GM12878 (cell line): ENCODE measurements at regions not wholly inside any gene's neighbourhood (a gene's known extent, or its start where the extent isn't known, plus 50 kb on each side); places are given as distances from the start of the nearest gene placed in this dataset.

Source experiments
- CTCF ChIP-seq, 3 experiments: IDR thresholded peaks in 2 of 3; conservative IDR thresholded peaks in 1 of 3; 2 replicates each; pipeline ENCODE4 v1.5.1; 2011; ENCODE audit warnings: low read depth in 3 of 3, low read length in 3 of 3, mild to moderate bottlenecking in 3 of 3, control low read depth in 2 of 3, moderate library complexity in 2 of 3, inconsistent platforms in 1 of 3, mixed read lengths in 1 of 3; ENCODE audit not compliant: control insufficient read depth in 2 of 3, insufficient read depth in 1 of 3; ENCODE audit errors: extremely low read depth in 1 of 3
- ESRRA ChIP-seq: IDR thresholded peaks from 2 replicates; pipeline ENCODE4 v1.6.1; 2012; ENCODE audit warnings: mild to moderate bottlenecking, low read length, improper control_type of control experiment
- GABPA ChIP-seq: IDR thresholded peaks from 2 replicates; pipeline ENCODE4 v1.6.1; 2014; ENCODE audit warnings: antibody characterized with exemption, low read depth, mild to moderate bottlenecking, inconsistent platforms
- MTA2 ChIP-seq: fragments of 450-650 bp; IDR thresholded peaks from 2 replicates; pipeline ENCODE4 v1.6.1; 2016; ENCODE audit warnings: low read depth, mild to moderate bottlenecking, moderate library complexity
- MXI1 ChIP-seq: fragments of 150-350 bp; IDR thresholded peaks from 2 replicates; pipeline ENCODE4 v1.6.1; 2011; ENCODE audit warnings: low read depth, mild to moderate bottlenecking, inconsistent platforms, low read length, improper control_type of control experiment
- POLR2A ChIP-seq: IDR thresholded peaks from 2 replicates; pipeline ENCODE4 v1.6.1; 2011; ENCODE audit warnings: low read depth, mild to moderate bottlenecking, low read length
- POLR2AphosphoS5 ChIP-seq: IDR thresholded peaks from 2 replicates; pipeline ENCODE4 v1.6.1; 2011; ENCODE audit warnings: mild to moderate bottlenecking, low read length, inconsistent platforms
- TF ChIP-seq, protein P1 (sequence below): fragments of 450-650 bp; formaldehyde crosslinking; IDR thresholded peaks from 2 replicates; pipeline ENCODE4 v1.4.0; 2020; ENCODE audit warnings: mild to moderate bottlenecking, moderate library complexity
- TF ChIP-seq, protein P2 (sequence below): fragments of 450-650 bp; IDR thresholded peaks from 2 replicates; pipeline ENCODE4 v1.6.1; 2017; ENCODE audit warnings: antibody characterized with exemption, mild to moderate bottlenecking, moderate library complexity

GRCh38 chr16:51716195-51716594 lies 565.1 kb upstream of the SALL1 start:
- TF ChIP-seq MXI1 (no peak), ESRRA (no peak), CTCF (IDR thresholded peaks at IDR 0.05 in 2 of 3, conservative IDR thresholded peaks at IDR 0.05 in 1 of 3; ENCODE audit: control insufficient read depth in 2 of 3, extremely low read depth in 1 of 3, insufficient read depth in 1 of 3, low read depth in 3 of 3, low read length in 3 of 3) (no peak), POLR2AphosphoS5 (no peak), GABPA (no peak), POLR2A (no peak), MTA2 (no peak)
- TF ChIP-seq, protein P1, sequence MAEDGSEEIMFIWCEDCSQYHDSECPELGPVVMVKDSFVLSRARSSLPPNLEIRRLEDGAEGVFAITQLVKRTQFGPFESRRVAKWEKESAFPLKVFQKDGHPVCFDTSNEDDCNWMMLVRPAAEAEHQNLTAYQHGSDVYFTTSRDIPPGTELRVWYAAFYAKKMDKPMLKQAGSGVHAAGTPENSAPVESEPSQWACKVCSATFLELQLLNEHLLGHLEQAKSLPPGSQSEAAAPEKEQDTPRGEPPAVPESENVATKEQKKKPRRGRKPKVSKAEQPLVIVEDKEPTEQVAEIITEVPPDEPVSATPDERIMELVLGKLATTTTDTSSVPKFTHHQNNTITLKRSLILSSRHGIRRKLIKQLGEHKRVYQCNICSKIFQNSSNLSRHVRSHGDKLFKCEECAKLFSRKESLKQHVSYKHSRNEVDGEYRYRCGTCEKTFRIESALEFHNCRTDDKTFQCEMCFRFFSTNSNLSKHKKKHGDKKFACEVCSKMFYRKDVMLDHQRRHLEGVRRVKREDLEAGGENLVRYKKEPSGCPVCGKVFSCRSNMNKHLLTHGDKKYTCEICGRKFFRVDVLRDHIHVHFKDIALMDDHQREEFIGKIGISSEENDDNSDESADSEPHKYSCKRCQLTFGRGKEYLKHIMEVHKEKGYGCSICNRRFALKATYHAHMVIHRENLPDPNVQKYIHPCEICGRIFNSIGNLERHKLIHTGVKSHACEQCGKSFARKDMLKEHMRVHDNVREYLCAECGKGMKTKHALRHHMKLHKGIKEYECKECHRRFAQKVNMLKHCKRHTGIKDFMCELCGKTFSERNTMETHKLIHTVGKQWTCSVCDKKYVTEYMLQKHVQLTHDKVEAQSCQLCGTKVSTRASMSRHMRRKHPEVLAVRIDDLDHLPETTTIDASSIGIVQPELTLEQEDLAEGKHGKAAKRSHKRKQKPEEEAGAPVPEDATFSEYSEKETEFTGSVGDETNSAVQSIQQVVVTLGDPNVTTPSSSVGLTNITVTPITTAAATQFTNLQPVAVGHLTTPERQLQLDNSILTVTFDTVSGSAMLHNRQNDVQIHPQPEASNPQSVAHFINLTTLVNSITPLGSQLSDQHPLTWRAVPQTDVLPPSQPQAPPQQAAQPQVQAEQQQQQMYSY (CRISPR knock-in tag), result no peak
- TF ChIP-seq, protein P2, sequence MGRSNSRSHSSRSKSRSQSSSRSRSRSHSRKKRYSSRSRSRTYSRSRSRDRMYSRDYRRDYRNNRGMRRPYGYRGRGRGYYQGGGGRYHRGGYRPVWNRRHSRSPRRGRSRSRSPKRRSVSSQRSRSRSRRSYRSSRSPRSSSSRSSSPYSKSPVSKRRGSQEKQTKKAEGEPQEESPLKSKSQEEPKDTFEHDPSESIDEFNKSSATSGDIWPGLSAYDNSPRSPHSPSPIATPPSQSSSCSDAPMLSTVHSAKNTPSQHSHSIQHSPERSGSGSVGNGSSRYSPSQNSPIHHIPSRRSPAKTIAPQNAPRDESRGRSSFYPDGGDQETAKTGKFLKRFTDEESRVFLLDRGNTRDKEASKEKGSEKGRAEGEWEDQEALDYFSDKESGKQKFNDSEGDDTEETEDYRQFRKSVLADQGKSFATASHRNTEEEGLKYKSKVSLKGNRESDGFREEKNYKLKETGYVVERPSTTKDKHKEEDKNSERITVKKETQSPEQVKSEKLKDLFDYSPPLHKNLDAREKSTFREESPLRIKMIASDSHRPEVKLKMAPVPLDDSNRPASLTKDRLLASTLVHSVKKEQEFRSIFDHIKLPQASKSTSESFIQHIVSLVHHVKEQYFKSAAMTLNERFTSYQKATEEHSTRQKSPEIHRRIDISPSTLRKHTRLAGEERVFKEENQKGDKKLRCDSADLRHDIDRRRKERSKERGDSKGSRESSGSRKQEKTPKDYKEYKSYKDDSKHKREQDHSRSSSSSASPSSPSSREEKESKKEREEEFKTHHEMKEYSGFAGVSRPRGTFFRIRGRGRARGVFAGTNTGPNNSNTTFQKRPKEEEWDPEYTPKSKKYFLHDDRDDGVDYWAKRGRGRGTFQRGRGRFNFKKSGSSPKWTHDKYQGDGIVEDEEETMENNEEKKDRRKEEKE, result no peak
